Hepatocyte (in vitro differentiated cells): ENCODE measurements at regions not wholly inside any gene's neighbourhood (a gene's known extent, or its start where the extent isn't known, plus 50 kb on each side); places are given as distances from the start of the nearest gene placed in this dataset.

Source experiments
- CTCF ChIP-seq: fragments of 200-600 bp; sonication (generic); IDR thresholded peaks from 2 replicates; pipeline ENCODE4 v1.5.1; 2016; ENCODE audit warnings: antibody characterized with exemption, mild to moderate bottlenecking; ENCODE audit not compliant: poor library complexity
- EZH2 ChIP-seq: fragments of 200-600 bp; sonication (generic); IDR thresholded peaks from 2 replicates; pipeline ENCODE4 v1.6.1; 2016; ENCODE audit warnings: antibody characterized with exemption, mild to moderate bottlenecking, borderline replicate concordance
- EZH2phosphoT487 ChIP-seq: fragments of 200-600 bp; sonication (generic); IDR thresholded peaks from one replicate; pipeline ENCODE4 v1.6.1; 2018; ENCODE audit warnings: antibody characterized with exemption, mild to moderate bottlenecking, low read depth, moderate library complexity; ENCODE audit not compliant: unreplicated experiment, severe bottlenecking

GRCh38 chr2:15874321-15874720 lies 66.0 kb upstream of the MYCN start:
- TF ChIP-seq CTCF = no peak
- TF ChIP-seq EZH2 = no peak
- TF ChIP-seq EZH2phosphoT487 = no peak
